Choroid plexus epithelial cell (primary cell): ENCODE measurements at regions not wholly inside any gene's neighbourhood (a gene's known extent, or its start where the extent isn't known, plus 50 kb on each side); places are given as distances from the start of the nearest gene placed in this dataset.

Experiments used
- DNase-seq: peaks from one replicate; pipeline ENCODE4 v3.0.0-alpha.2; 2010; ENCODE audit warnings: low read depth
- H3K4me3 ChIP-seq: 2 replicates; pipeline ENCODE4 v1.5.1; 2011; ENCODE audit warnings: low read depth, mild to moderate bottlenecking, control low read depth, low read length, moderate library complexity
- CTCF ChIP-seq: conservative IDR thresholded peaks from 2 replicates; pipeline ENCODE4 v1.5.1; 2011; ENCODE audit warnings: low read depth, mild to moderate bottlenecking, control low read depth, inconsistent platforms, low read length, moderate library complexity

- TF ChIP-seq CTCF = no peak
- DNase-seq = peak; percentile 15
- H3K4me3 ChIP-seq = no peak overlapping the region
These were observed 458.1 kb downstream of the TBL1XR1 start for GRCh38 chr3:176739159-176739558.

- no peak overlapping the region for H3K4me3 ChIP-seq
- no peak for TF ChIP-seq CTCF
- no peak for DNase-seq
These were observed 459.7 kb downstream of the TBL1XR1 start for GRCh38 chr3:176737480-176738110.

- H3K4me3 ChIP-seq = no peak overlapping the region
- DNase-seq = no peak
- TF ChIP-seq CTCF = no peak
These were observed 463.1 kb downstream of the TBL1XR1 start for GRCh38 chr3:176734146-176734545.

- no peak overlapping the region for H3K4me3 ChIP-seq
- TF ChIP-seq CTCF = no peak
- DNase-seq = no peak
These were observed 472.9 kb downstream of the TBL1XR1 start for GRCh38 chr3:176724394-176724759.

GRCh38 chr3:176723758-176724393 lies 473.4 kb downstream of the TBL1XR1 start:
- DNase-seq = no peak
- no peak overlapping the region for H3K4me3 ChIP-seq
- TF ChIP-seq CTCF = no peak

GRCh38 chr3:176714034-176714433 lies 483.2 kb downstream of the TBL1XR1 start:
- no peak for TF ChIP-seq CTCF
- no peak overlapping the region for H3K4me3 ChIP-seq
- DNase-seq = no peak

GRCh38 chr3:176712191-176712590 lies 485.1 kb downstream of the TBL1XR1 start:
- no peak for TF ChIP-seq CTCF
- no peak for DNase-seq

More at GRCh38 chr3:176712191-176712590, 485.1 kb downstream of the TBL1XR1 start:
- no peak overlapping the region for H3K4me3 ChIP-seq
